Daoy (cell line): ENCODE measurements at regions not wholly inside any gene's neighbourhood (a gene's known extent, or its start where the extent isn't known, plus 50 kb on each side); places are given as distances from the start of the nearest gene placed in this dataset.

Source experiments
- DNase-seq: peaks from one replicate; pipeline ENCODE4 v3.0.0-alpha.2; 2015; ENCODE audit warnings: low read depth

- DNase-seq, result no peak
Measured at GRCh38 chr5:59972043-59972442, 78.5 kb upstream of the PDE4D start.

- no peak for DNase-seq
Measured at GRCh38 chr5:59959330-59959729, 65.8 kb upstream of the PDE4D start.

GRCh38 chr5:59956130-59956783, 62.7 kb upstream of the PDE4D start:
- no peak for DNase-seq

GRCh38 chr5:59955241-59955640, 61.7 kb upstream of the PDE4D start:
- DNase-seq, result no peak

- DNase-seq, result no peak
Measured at GRCh38 chr5:59943452-59944113, 50.1 kb upstream of the PDE4D start.
